Activated T-cell treated with anti-CD3 and anti-CD28 coated beads, Interleukin-2, amount 50 U/mL, for 4 hours (primary cell): ENCODE measurements at regions not wholly inside any gene's neighbourhood (a gene's known extent, or its start where the extent isn't known, plus 50 kb on each side); places are given as distances from the start of the nearest gene placed in this dataset.

Source experiments
- ATAC-seq, 2 donors: fragments of 200-7000 bp; cut with Tn5 transposase; one replicate each; pipeline ENCODE4 v1.10.0; 2021
- DNase-seq: peaks from one replicate; pipeline ENCODE4 v3.0.0-alpha.2; 2020
- H3K27me3 Mint-ChIP-seq: one replicate; pipeline ENCODE4 v1.8.0; 2021; ENCODE audit warnings: low read depth, mixed read lengths
- H3K36me3 Mint-ChIP-seq: one replicate; pipeline ENCODE4 v1.8.0; 2022; ENCODE audit warnings: mixed read lengths; ENCODE audit not compliant: insufficient read depth
- H3K4me1 Mint-ChIP-seq: one replicate; pipeline ENCODE4 v1.8.0; 2021; ENCODE audit warnings: low read depth, mixed read lengths
- H3K4me3 Mint-ChIP-seq: one replicate; pipeline ENCODE4 v1.8.0; 2021; ENCODE audit warnings: mild to moderate bottlenecking, moderate library complexity, mixed read lengths
- H3K9me3 Mint-ChIP-seq: one replicate; pipeline ENCODE4 v1.8.0; 2021; ENCODE audit warnings: mixed read lengths

DNA sequence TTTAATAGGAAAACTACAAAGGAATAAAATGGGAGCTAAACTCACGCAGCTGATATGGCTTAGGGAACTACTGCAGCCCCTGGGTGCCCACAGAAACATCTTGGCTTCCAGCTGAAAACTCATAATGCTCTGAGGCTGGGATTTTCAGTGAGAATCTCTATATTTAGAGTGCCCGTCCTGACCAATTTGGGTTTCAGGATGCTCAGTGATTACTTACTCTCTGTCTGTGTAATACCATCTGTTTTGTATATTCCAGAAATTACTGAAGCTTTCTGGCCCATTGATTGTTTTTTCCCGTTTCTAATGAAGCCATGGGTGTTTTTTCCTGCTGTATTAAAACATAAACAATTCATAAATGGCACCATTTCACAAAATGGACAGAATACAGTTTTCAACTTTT is 50.6 kb upstream of the ZNF385D start:
- Mint-ChIP-seq H3K4me1 (no peaks in the 10 kb centered on the region), H3K9me3 (peaks cover 31% of the 10 kb centered on the region), H3K4me3 (no peak overlapping the region), H3K27me3 (no peaks in the 10 kb centered on the region), H3K36me3 (no peaks in the 10 kb centered on the region)
- ATAC-seq (no peak), DNase-seq (no peak)

- DNase-seq (no peak), ATAC-seq (no peak)
- Mint-ChIP-seq H3K36me3 (no peaks in the 10 kb centered on the region), H3K27me3 (no peaks in the 10 kb centered on the region), H3K4me3 (no peak overlapping the region), H3K4me1 (no peaks in the 10 kb centered on the region), H3K9me3 (peaks cover 25% of the 10 kb centered on the region)
Measured at GRCh38 chr3:21803604-21804003, 52.6 kb upstream of the ZNF385D start.

DNA sequence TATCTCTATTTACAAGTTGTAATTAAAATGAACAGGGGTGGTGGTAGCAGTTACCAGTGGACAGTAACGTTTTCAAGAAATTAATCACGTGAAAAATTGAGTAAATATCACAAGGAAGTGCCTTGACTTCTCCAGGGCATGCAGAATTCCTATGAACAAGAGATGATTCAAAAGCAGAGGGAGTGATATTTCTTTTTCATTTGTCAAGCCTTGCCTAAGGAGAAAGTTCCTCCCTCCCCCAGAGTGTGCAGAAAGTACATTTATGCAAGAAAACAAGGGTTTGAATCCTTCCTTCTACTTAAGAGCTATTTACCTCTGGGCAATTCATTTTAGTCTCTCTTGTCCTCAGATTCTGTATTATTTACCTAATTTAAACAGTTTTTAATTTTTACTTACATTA is 53.3 kb upstream of the ZNF385D start:
- H3K36me3 Mint-ChIP-seq = no peaks in the 10 kb centered on the region
- ATAC-seq (no peak), DNase-seq (no peak)
- H3K4me1 Mint-ChIP-seq = no peaks in the 10 kb centered on the region
- H3K4me3 Mint-ChIP-seq = no peak overlapping the region
- H3K27me3 Mint-ChIP-seq = no peaks in the 10 kb centered on the region
- H3K9me3 Mint-ChIP-seq = peaks cover 18% of the 10 kb centered on the region

DNA sequence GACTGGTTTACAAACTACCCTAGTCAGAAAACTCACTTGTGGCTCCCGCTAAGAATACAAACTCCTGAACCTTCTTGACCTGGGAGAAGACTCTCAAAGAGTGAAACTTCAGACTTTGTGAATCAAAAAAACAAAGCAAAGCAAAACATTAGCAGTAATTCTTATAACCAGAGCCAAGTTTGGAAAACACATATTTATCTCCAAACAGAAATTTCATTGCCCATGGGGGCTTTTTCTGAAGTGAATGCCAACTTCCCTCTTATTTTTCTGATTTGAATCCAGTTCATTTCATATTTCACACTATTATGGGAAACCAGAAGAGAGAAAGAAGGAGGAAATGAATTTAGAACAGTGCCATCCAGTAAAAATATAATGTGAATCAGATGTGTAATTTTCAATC is 55.7 kb upstream of the ZNF385D start:
- no peaks in the 10 kb centered on the region for H3K36me3 Mint-ChIP-seq
- H3K27me3 Mint-ChIP-seq = no peaks in the 10 kb centered on the region
- peaks cover 2% of the 10 kb centered on the region for H3K9me3 Mint-ChIP-seq
- no peak overlapping the region for H3K4me3 Mint-ChIP-seq
- ATAC-seq (no peak), DNase-seq (no peak)
- no peaks in the 10 kb centered on the region for H3K4me1 Mint-ChIP-seq

GRCh38 chr3:21825684-21826083 is 74.7 kb upstream of the ZNF385D start:
- DNase-seq (no peak), ATAC-seq (no peak)
- Mint-ChIP-seq H3K4me1 (no peaks in the 10 kb centered on the region), H3K27me3 (no peaks in the 10 kb centered on the region), H3K9me3 (peaks cover 20% of the 10 kb centered on the region), H3K4me3 (no peak overlapping the region), H3K36me3 (no peaks in the 10 kb centered on the region)

GRCh38 chr3:21826416-21826815 is 75.4 kb upstream of the ZNF385D start:
- H3K4me3 Mint-ChIP-seq = no peak overlapping the region
- no peaks in the 10 kb centered on the region for H3K27me3 Mint-ChIP-seq
- ATAC-seq (no peak), DNase-seq (no peak)
- no peaks in the 10 kb centered on the region for H3K4me1 Mint-ChIP-seq
- peaks cover 23% of the 10 kb centered on the region for H3K9me3 Mint-ChIP-seq
- no peaks in the 10 kb centered on the region for H3K36me3 Mint-ChIP-seq

- ATAC-seq (no peak), DNase-seq (no peak)
- H3K4me1 Mint-ChIP-seq = no peaks in the 10 kb centered on the region
Measured at GRCh38 chr3:21830541-21830940, 79.5 kb upstream of the ZNF385D start.

DNA sequence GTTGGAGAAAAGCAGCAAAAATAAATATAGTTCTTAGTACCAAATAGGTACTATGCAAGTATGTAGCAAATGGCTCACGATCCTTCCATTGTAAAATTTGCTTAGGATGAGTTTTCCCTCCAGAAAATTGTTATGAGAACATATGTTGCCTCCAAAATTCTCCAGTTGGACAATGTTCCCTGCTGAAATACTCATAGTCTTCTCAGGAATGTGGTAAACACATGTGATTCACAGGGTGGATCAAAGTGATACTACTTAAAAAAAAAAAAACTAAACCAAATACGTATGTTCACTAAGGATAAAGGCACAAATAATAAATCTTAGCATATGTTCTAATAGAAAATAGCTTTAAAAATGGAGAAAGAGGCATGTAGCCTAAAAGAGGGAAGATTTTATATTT is 84.3 kb upstream of the ZNF385D start:
- ATAC-seq (no peak), DNase-seq (no peak)
- Mint-ChIP-seq H3K4me3 (no peak overlapping the region), H3K36me3 (no peaks in the 10 kb centered on the region), H3K4me1 (no peaks in the 10 kb centered on the region), H3K9me3 (peaks cover 10% of the 10 kb centered on the region), H3K27me3 (no peaks in the 10 kb centered on the region)

More at GRCh38 chr3:21830541-21830940, 79.5 kb upstream of the ZNF385D start:
- Mint-ChIP-seq H3K27me3 (no peaks in the 10 kb centered on the region), H3K36me3 (no peaks in the 10 kb centered on the region), H3K9me3 (peaks cover 21% of the 10 kb centered on the region), H3K4me3 (no peak overlapping the region)

DNA sequence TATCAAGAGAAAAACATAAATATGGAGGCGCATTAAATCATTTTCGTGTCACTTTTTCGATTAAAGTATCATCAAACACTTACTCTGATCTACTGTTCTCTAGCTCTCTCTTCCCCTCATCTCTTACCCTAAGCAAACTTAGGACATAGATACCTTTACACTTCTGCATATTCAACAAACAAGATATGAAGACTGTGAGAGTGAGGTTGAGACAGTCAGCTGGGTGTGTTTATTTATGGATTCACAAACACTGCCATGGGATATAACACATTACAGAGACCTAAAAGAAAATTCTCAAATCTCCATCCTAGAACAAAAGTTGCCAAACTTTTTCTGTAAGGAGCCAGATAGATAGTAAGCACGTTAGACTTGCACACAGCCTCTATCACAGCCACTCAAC is 85.2 kb upstream of the ZNF385D start:
- Mint-ChIP-seq H3K4me1 (no peaks in the 10 kb centered on the region), H3K9me3 (peaks cover 10% of the 10 kb centered on the region), H3K36me3 (no peaks in the 10 kb centered on the region), H3K27me3 (no peaks in the 10 kb centered on the region), H3K4me3 (no peak overlapping the region)
- DNase-seq (no peak), ATAC-seq (no peak)

DNA sequence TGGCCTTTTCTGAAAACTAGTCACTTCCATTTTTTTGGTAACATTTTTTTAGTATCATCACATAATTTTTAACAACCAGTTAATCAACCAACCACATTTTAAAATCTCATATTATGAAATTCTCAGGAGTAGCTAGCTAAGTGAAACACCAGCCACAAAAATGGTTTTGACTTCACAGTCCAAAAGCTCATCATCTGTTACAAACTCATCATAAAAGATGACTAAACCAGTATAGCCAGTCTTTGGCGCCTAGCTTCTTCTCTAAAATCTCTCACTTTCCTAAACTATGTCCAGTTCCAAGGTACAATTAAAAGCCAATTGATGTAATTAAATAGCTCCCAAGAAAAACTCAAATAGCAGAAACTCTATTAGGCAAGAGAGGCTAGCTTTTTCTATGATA is 88.2 kb upstream of the ZNF385D start:
- no peaks in the 10 kb centered on the region for H3K36me3 Mint-ChIP-seq
- no peak for ATAC-seq
- H3K9me3 Mint-ChIP-seq = no peaks in the 10 kb centered on the region
- H3K4me1 Mint-ChIP-seq = no peaks in the 10 kb centered on the region
- no peak overlapping the region for H3K4me3 Mint-ChIP-seq
- DNase-seq = no peak
- H3K27me3 Mint-ChIP-seq = no peaks in the 10 kb centered on the region

GRCh38 chr3:21839592-21839991 is 88.6 kb upstream of the ZNF385D start:
- Mint-ChIP-seq H3K4me1 (no peaks in the 10 kb centered on the region), H3K9me3 (no peaks in the 10 kb centered on the region), H3K27me3 (no peaks in the 10 kb centered on the region), H3K36me3 (no peaks in the 10 kb centered on the region), H3K4me3 (no peak overlapping the region)
- DNase-seq (no peak), ATAC-seq (no peak)

DNA sequence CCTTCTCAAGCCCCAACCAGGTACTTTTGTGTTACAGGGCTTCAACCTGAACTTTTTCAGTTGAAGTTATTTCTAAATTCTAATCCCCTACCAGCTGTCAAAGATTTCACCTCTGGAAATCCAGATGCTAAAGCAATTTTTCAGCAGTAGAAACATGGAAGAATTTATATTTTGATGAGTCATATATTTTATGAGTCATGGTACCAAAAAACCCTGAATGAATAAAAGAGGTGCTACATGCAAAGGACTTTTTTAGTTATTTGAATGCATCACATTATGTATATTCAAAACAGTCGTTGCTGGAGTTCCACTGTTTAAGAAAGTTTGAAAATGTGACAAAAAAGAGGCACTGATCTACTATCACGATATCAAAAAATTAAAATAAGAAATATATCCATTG is 96.0 kb upstream of the ZNF385D start:
- Mint-ChIP-seq H3K4me3 (no peak overlapping the region), H3K9me3 (no peaks in the 10 kb centered on the region), H3K4me1 (no peaks in the 10 kb centered on the region), H3K36me3 (no peaks in the 10 kb centered on the region), H3K27me3 (no peaks in the 10 kb centered on the region)
- no peak for DNase-seq
- no peak for ATAC-seq

GRCh38 chr3:21859124-21860081 is 108.4 kb upstream of the ZNF385D start:
- no peak for ATAC-seq
- H3K36me3 Mint-ChIP-seq = no peaks in the 10 kb centered on the region
- H3K4me3 Mint-ChIP-seq = no peak overlapping the region
- H3K4me1 Mint-ChIP-seq = no peaks in the 10 kb centered on the region
- H3K27me3 Mint-ChIP-seq = no peaks in the 10 kb centered on the region
- no peak for DNase-seq
- H3K9me3 Mint-ChIP-seq = peaks cover 18% of the 10 kb centered on the region

DNA sequence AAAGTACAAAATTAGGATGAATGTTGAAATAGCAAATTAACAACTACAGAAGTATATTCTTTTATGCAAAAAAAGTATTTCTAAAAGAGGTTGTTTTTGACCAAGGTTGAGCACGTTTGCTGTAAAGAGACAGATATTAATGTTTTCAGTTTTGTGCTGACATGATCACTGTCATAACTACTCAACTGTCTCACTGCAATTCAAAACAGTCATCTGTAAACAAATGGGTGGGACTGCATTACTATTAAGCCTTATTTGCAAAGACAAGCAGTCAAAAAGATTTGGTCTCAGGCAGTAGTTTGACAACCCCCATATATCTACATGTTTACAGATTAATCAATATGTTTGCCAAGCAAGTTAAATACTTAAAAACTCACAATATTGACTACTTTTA is 109.1 kb upstream of the ZNF385D start:
- H3K4me1 Mint-ChIP-seq = no peaks in the 10 kb centered on the region
- DNase-seq (no peak), ATAC-seq (no peak)
- H3K36me3 Mint-ChIP-seq = no peaks in the 10 kb centered on the region
- no peaks in the 10 kb centered on the region for H3K27me3 Mint-ChIP-seq
- no peak overlapping the region for H3K4me3 Mint-ChIP-seq
- peaks cover 18% of the 10 kb centered on the region for H3K9me3 Mint-ChIP-seq

DNA sequence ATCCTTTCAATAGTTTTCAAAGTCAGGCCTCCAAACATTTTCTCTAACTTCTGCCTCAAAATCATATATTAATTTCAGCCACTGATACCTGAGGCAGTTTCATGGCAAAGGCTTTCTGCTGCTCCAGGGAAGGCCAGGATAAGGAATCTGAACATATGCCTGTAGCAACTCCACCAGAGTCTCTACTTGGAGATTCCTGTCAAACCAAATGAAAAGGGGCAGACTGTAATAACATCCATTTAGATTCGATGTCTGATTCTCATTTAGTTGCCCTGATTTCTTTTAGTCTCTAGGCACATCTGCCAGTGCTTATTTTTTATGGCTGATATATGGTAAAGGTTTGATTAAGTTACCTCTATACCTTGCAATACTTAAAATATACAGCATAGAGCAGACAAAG is 109.6 kb upstream of the ZNF385D start:
- no peak overlapping the region for H3K4me3 Mint-ChIP-seq
- H3K4me1 Mint-ChIP-seq = no peaks in the 10 kb centered on the region
- DNase-seq = no peak
- peaks cover 18% of the 10 kb centered on the region for H3K9me3 Mint-ChIP-seq
- no peak for ATAC-seq
- no peaks in the 10 kb centered on the region for H3K36me3 Mint-ChIP-seq
- H3K27me3 Mint-ChIP-seq = no peaks in the 10 kb centered on the region
